SK-N-SH (cell line): ENCODE measurements at regions not wholly inside any gene's neighbourhood (a gene's known extent, or its start where the extent isn't known, plus 50 kb on each side); places are given as distances from the start of the nearest gene placed in this dataset.

Source experiments
- CTCF ChIA-PET: fragments of 300-600, 350-600 bp; formaldehyde crosslinking; extraction: SDS; loops from one replicate; lab custom pipeline; 2021; lab: Yijun Ruan, JAX
- POLR2A ChIA-PET: fragments of 350-600 bp; sonication (Branson Sonifier 250); formaldehyde crosslinking; extraction: SDS; loops from one replicate; lab custom pipeline; 2020; ENCODE audit warnings: antibody characterized with exemption, inconsistent platforms; lab: Yijun Ruan, JAX
- DNase-seq: peaks from one replicate; pipeline ENCODE4 v3.0.0; 2012
- H2AFZ ChIP-seq: fragments of 200-600 bp; sonication (generic); 2 replicates; pipeline ENCODE4 v1.8.1; 2016; ENCODE audit warnings: antibody characterized with exemption, mild to moderate bottlenecking, low read depth
- H3F3A ChIP-seq: fragments of 200-600 bp; sonication (generic); replicated peaks from 2 replicates; pipeline ENCODE3; 2016; ENCODE audit warnings: antibody characterized with exemption, mild to moderate bottlenecking; ENCODE audit not compliant: insufficient read depth
- H3K27ac ChIP-seq, 2 experiments: fragments of 200-500 bp in 1 of 2; fragments of 200-600 bp in 1 of 2; sonication (Bioruptor generic) in 1 of 2; sonication (generic), shearing (Covaris generic) in 1 of 2; 2 replicates each; pipeline versions ENCODE4 v1.5.1 to v1.6.1; 2014 to 2016; ENCODE audit warnings: low read depth in 2 of 2, inconsistent platforms in 1 of 2, low read length in 1 of 2, mild to moderate bottlenecking in 1 of 2, mixed read lengths in 1 of 2
- H3K27me3 ChIP-seq: fragments of 200-600 bp; sonication (generic), shearing (Covaris generic); 2 replicates; pipeline ENCODE4 v1.6.1; 2016; ENCODE audit warnings: mixed run types; ENCODE audit not compliant: insufficient read depth
- H3K36me3 ChIP-seq, 2 experiments: fragments of 200-500 bp in 1 of 2; fragments of 200-600 bp in 1 of 2; sonication (Bioruptor generic) in 1 of 2; sonication (generic) in 1 of 2; replicated peaks in 1 of 2; 2 replicates each; pipeline versions ENCODE3 to v1.5.1; 2014 to 2016; ENCODE audit warnings: low read length in 1 of 2, mild to moderate bottlenecking in 1 of 2; ENCODE audit not compliant: insufficient read depth in 2 of 2, control insufficient read depth in 1 of 2
- H3K4me1 ChIP-seq, 2 experiments: fragments of 200-500 bp in 1 of 2; fragments of 200-600 bp in 1 of 2; sonication (Bioruptor generic) in 1 of 2; sonication (generic), shearing (Covaris generic) in 1 of 2; 2 replicates each; pipeline versions ENCODE4 v1.5.1 to v1.6.1; 2014 to 2016; ENCODE audit warnings: low read depth in 1 of 2, low read length in 1 of 2, mixed run types in 1 of 2; ENCODE audit not compliant: insufficient read depth in 2 of 2, control insufficient read depth in 1 of 2
- H3K4me2 ChIP-seq: fragments of 200-600 bp; sonication (generic), shearing (Covaris generic); 2 replicates; pipeline ENCODE4 v1.6.1; 2017; ENCODE audit warnings: mixed run types
- H3K4me3 ChIP-seq, 2 experiments: fragments of 200-500 bp in 1 of 2; fragments of 200-600 bp in 1 of 2; sonication (Bioruptor generic) in 1 of 2; sonication (generic), shearing (Covaris generic) in 1 of 2; 2 replicates each; pipeline versions ENCODE4 v1.5.1 to v1.8.1; 2014 to 2016; ENCODE audit warnings: low read depth in 2 of 2, inconsistent platforms in 1 of 2, low read length in 1 of 2, mild to moderate bottlenecking in 1 of 2, mixed read lengths in 1 of 2, moderate library complexity in 1 of 2
- H3K79me2 ChIP-seq: fragments of 200-600 bp; sonication (generic); 2 replicates; pipeline ENCODE4 v1.8.1; 2017; ENCODE audit warnings: mild to moderate bottlenecking; ENCODE audit not compliant: insufficient read depth
- H3K9ac ChIP-seq: fragments of 200-600 bp; sonication (generic); 2 replicates; pipeline ENCODE4 v1.6.1; 2017; ENCODE audit warnings: mixed run types
- H3K9me2 ChIP-seq: fragments of 200-600 bp; sonication (generic); 2 replicates; pipeline ENCODE4 v1.6.1; 2017; ENCODE audit warnings: mixed run types
- H3K9me3 ChIP-seq: fragments of 200-600 bp; sonication (generic); 2 replicates; pipeline ENCODE4 v1.6.1; 2017; ENCODE audit warnings: mixed run types, mild to moderate bottlenecking, moderate library complexity
- H4K20me1 ChIP-seq: fragments of 200-600 bp; sonication (generic); 2 replicates; pipeline ENCODE4 v1.6.1; 2017; ENCODE audit warnings: mild to moderate bottlenecking, mixed run types; ENCODE audit not compliant: insufficient read depth
- EZH2phosphoT487 ChIP-seq: fragments of 200-600 bp; sonication (generic); IDR thresholded peaks from 2 replicates; pipeline ENCODE4 v1.6.1; 2017; ENCODE audit warnings: low read depth, mixed run types, mild to moderate bottlenecking, antibody characterized with exemption, moderate library complexity, borderline replicate concordance
- GABPA ChIP-seq: IDR thresholded peaks from 2 replicates; pipeline ENCODE4 v1.4.0; 2012; ENCODE audit warnings: low read depth, mild to moderate bottlenecking
- IRF3 ChIP-seq: fragments of 150-350 bp; IDR thresholded peaks from 2 replicates; pipeline ENCODE4 v1.6.1; 2016; ENCODE audit warnings: mild to moderate bottlenecking, low read depth, low read length
- JUND ChIP-seq: IDR thresholded peaks from 2 replicates; pipeline ENCODE4 v1.4.0; 2012
- MEF2A ChIP-seq: IDR thresholded peaks from 2 replicates; pipeline ENCODE4 v1.4.0; 2012; ENCODE audit warnings: low read depth, borderline replicate concordance
- NRF1 ChIP-seq: IDR thresholded peaks from 2 replicates; pipeline ENCODE4 v1.6.1; 2012; ENCODE audit warnings: low read depth, mild to moderate bottlenecking, low read length
- RAD21 ChIP-seq: IDR thresholded peaks from 2 replicates; pipeline ENCODE4 v1.6.1; 2012; ENCODE audit warnings: mild to moderate bottlenecking, low read length
- RCOR1 ChIP-seq: fragments of 150-350 bp; IDR thresholded peaks from 2 replicates; pipeline ENCODE4 v1.6.1; 2017; ENCODE audit warnings: antibody characterized with exemption, low read length
- RFX5 ChIP-seq: IDR thresholded peaks from 2 replicates; pipeline ENCODE4 v1.6.1; 2012; ENCODE audit warnings: mild to moderate bottlenecking, improper control_type of control experiment, low read length
- RXRA ChIP-seq: IDR thresholded peaks from 2 replicates; pipeline ENCODE4 v1.4.0; 2012; ENCODE audit warnings: low read depth, mild to moderate bottlenecking, borderline replicate concordance
- SIN3A ChIP-seq: IDR thresholded peaks from 2 replicates; pipeline ENCODE4 v1.6.1; 2012; ENCODE audit warnings: low read depth, mild to moderate bottlenecking, low read length, moderate library complexity, borderline replicate concordance
- SMC3 ChIP-seq: IDR thresholded peaks from 2 replicates; pipeline ENCODE4 v1.6.1; 2012; ENCODE audit warnings: low read depth, low read length, improper control_type of control experiment
- TAF1 ChIP-seq: IDR thresholded peaks from 2 replicates; pipeline ENCODE4 v1.6.1; 2012; ENCODE audit warnings: low read depth, mild to moderate bottlenecking, low read length, moderate library complexity, borderline replicate concordance
- TEAD4 ChIP-seq: IDR thresholded peaks from 2 replicates; pipeline ENCODE4 v1.4.0; 2012; ENCODE audit warnings: mild to moderate bottlenecking, borderline replicate concordance; ENCODE audit not compliant: insufficient read depth
- USF1 ChIP-seq: IDR thresholded peaks from 2 replicates; pipeline ENCODE4 v1.4.0; 2012; ENCODE audit warnings: low read depth, borderline replicate concordance
- ZBTB33 ChIP-seq: IDR thresholded peaks from 2 replicates; pipeline ENCODE4 v1.4.0; 2012; ENCODE audit warnings: low read depth, borderline replicate concordance
- WGBS: methylation state at CpG from one replicate; pipeline ENCODE4 v1.1.6; 2017; ENCODE audit warnings: low lambda C conversion rate; 5-methylcytosine and 5-hydroxymethylcytosine counted together

- DNase-seq = no peak
- Histone ChIP-seq H3K79me2 (no peaks in the 10 kb centered on the region), H3F3A (no peaks in the 10 kb centered on the region), H3K9me3 (no peaks in the 10 kb centered on the region), H3K9me2 (no peaks in the 10 kb centered on the region), H3K4me3 (no peak overlapping the region), H3K27ac (no peak overlapping the region), H4K20me1 (no peaks in the 10 kb centered on the region), H3K36me3 (no peaks in the 10 kb centered on the region), H2AFZ (no peak overlapping the region), H3K9ac (no peak overlapping the region), H3K4me2 (no peak overlapping the region), H3K4me1 (no peaks in the 10 kb centered on the region), H3K27me3 (peaks cover 27% of the 10 kb centered on the region; the same call in 1 of the 2 replicates)
- WGBS = 6% methylated on average over 6 of the region's 6 CpGs
- CTCF ChIA-PET = no interaction called here
- POLR2A ChIA-PET = no interaction called here
- TF ChIP-seq JUND = no peak
- TF ChIP-seq ZBTB33 = no peak
- TF ChIP-seq TEAD4 = no peak
- TF ChIP-seq SIN3A = no peak
Measured at GRCh38 chr9:107815782-107816560, 326.4 kb upstream of the KLF4 start.

- H3K9me3 ChIP-seq = no peaks in the 10 kb centered on the region
- H3K27me3 ChIP-seq = peaks cover 13% of the 10 kb centered on the region; the same call in 1 of the 2 replicates
- ChIA-PET CTCF (no interaction called here), POLR2A (no interaction called here)
- no peaks in the 10 kb centered on the region for H3K79me2 ChIP-seq
- H3K4me2 ChIP-seq = no peak overlapping the region
- no peak overlapping the region for H3K27ac ChIP-seq
- H3K4me1 ChIP-seq = no peaks in the 10 kb centered on the region
- no peaks in the 10 kb centered on the region for H4K20me1 ChIP-seq
- H3K36me3 ChIP-seq = no peaks in the 10 kb centered on the region
- no peak overlapping the region for H2AFZ ChIP-seq
- WGBS = 19% methylated on average over 6 of the region's 6 CpGs
- DNase-seq = no peak
- H3K9me2 ChIP-seq = no peaks in the 10 kb centered on the region
- H3F3A ChIP-seq = no peaks in the 10 kb centered on the region
- no peak overlapping the region for H3K4me3 ChIP-seq
- TF ChIP-seq RCOR1 (no peak), SIN3A (no peak), RFX5 (no peak), RXRA (no peak)
- no peak overlapping the region for H3K9ac ChIP-seq
Measured at GRCh38 chr9:107813287-107813686, 323.7 kb upstream of the KLF4 start.

- no peaks in the 10 kb centered on the region for H3K9me3 ChIP-seq
- H3K79me2 ChIP-seq = no peaks in the 10 kb centered on the region
- no peaks in the 10 kb centered on the region; the same call in 1 of the 2 replicates for H3K27me3 ChIP-seq
- no peak overlapping the region for H2AFZ ChIP-seq
- H3K9ac ChIP-seq = no peak overlapping the region
- DNase-seq = no peak
- H4K20me1 ChIP-seq = no peaks in the 10 kb centered on the region
- no peak overlapping the region for H3K4me3 ChIP-seq
- no peaks in the 10 kb centered on the region for H3K9me2 ChIP-seq
- 56% methylated on average over 6 of the region's 6 CpGs for WGBS
- H3K4me2 ChIP-seq = no peak overlapping the region
- H3F3A ChIP-seq = no peaks in the 10 kb centered on the region
- no peaks in the 10 kb centered on the region for H3K36me3 ChIP-seq
- POLR2A ChIA-PET = no interaction called here
- H3K27ac ChIP-seq = no peak overlapping the region
- no peaks in the 10 kb centered on the region for H3K4me1 ChIP-seq
- CTCF ChIA-PET = no interaction called here
- TF ChIP-seq IRF3 (no peak), MEF2A (no peak), USF1 (no peak), TAF1 (no peak), GABPA (no peak), SMC3 (no peak), SIN3A (no peak), EZH2phosphoT487 (no peak), NRF1 (no peak), RAD21 (no peak), RFX5 (no peak)
Measured at GRCh38 chr9:107810461-107810961, 320.9 kb upstream of the KLF4 start.
